HEK293T (cell line): ENCODE measurements at regions not wholly inside any gene's neighbourhood (a gene's known extent, or its start where the extent isn't known, plus 50 kb on each side); places are given as distances from the start of the nearest gene placed in this dataset.
"Not testable (repeated sequence)": the region's sequence is repeated elsewhere in the genome, so short reads cannot be mapped to it uniquely, and the experiment has no call there.

Experiments
- CTCF ChIA-PET: fragments of 350-600 bp; formaldehyde crosslinking; extraction: SDS; loops from one replicate; lab custom pipeline; 2021; ENCODE audit warnings: antibody characterized with exemption, inconsistent platforms; lab: Yijun Ruan, JAX
- POLR2A ChIA-PET: fragments of 350-600 bp; formaldehyde crosslinking; extraction: SDS; loops from one replicate; lab custom pipeline; 2020; ENCODE audit warnings: antibody characterized with exemption, inconsistent platforms; lab: Yijun Ruan, JAX
- DNase-seq: peaks from one replicate; pipeline ENCODE4 v3.0.0; 2012; ENCODE audit warnings: mixed read lengths; ENCODE audit errors: extremely low spot score
- ARNT ChIP-seq: fragments of 450-650 bp; IDR thresholded peaks from 2 replicates; pipeline ENCODE4 v1.6.1; 2017; ENCODE audit warnings: mild to moderate bottlenecking
- BHLHE40 ChIP-seq: fragments of 450-650 bp; IDR thresholded peaks from 2 replicates; pipeline ENCODE4 v1.6.1; 2016; ENCODE audit warnings: mild to moderate bottlenecking, moderate library complexity, borderline replicate concordance
- CTBP1 ChIP-seq: fragments of 450-650 bp; IDR thresholded peaks from 2 replicates; pipeline ENCODE4 v1.6.1; 2016; ENCODE audit warnings: borderline replicate concordance
- ELF4 ChIP-seq: fragments of 450-650 bp; IDR thresholded peaks from 2 replicates; pipeline ENCODE4 v1.6.1; 2017; ENCODE audit warnings: antibody characterized with exemption
- FOXA1 ChIP-seq: fragments of 450-650 bp; IDR thresholded peaks from 2 replicates; pipeline ENCODE4 v1.6.1; 2016; ENCODE audit warnings: mild to moderate bottlenecking
- FOXK2 ChIP-seq: fragments of 450-650 bp; IDR thresholded peaks from 2 replicates; pipeline ENCODE4 v1.6.1; 2016; ENCODE audit warnings: mild to moderate bottlenecking
- FOXM1 ChIP-seq: fragments of 450-650 bp; IDR thresholded peaks from 2 replicates; pipeline ENCODE4 v1.6.1; 2017; ENCODE audit warnings: mild to moderate bottlenecking, borderline replicate concordance
- HDGF ChIP-seq: fragments of 450-650 bp; IDR thresholded peaks from 2 replicates; pipeline ENCODE4 v1.6.1; 2017; ENCODE audit warnings: antibody characterized with exemption, borderline replicate concordance
- L3MBTL2 ChIP-seq: fragments of 450-650 bp; conservative IDR thresholded peaks from 2 replicates; pipeline ENCODE4 v1.6.1; 2016; ENCODE audit warnings: mild to moderate bottlenecking
- LEF1 ChIP-seq: fragments of 450-650 bp; IDR thresholded peaks from 2 replicates; pipeline ENCODE4 v1.6.1; 2017; ENCODE audit warnings: mild to moderate bottlenecking, borderline replicate concordance
- NFRKB ChIP-seq: fragments of 450-650 bp; IDR thresholded peaks from 2 replicates; pipeline ENCODE4 v1.6.1; 2016; ENCODE audit warnings: mild to moderate bottlenecking, moderate library complexity
- SP1 ChIP-seq: fragments of 450-650 bp; IDR thresholded peaks from 2 replicates; pipeline ENCODE4 v1.6.1; 2017
- SUZ12 ChIP-seq: fragments of 450-650 bp; IDR thresholded peaks from 2 replicates; pipeline ENCODE4 v1.6.1; 2016; ENCODE audit warnings: mild to moderate bottlenecking
- TARDBP ChIP-seq: fragments of 450-650 bp; IDR thresholded peaks from 2 replicates; pipeline ENCODE4 v1.6.1; 2016
- ZNF384 ChIP-seq: fragments of 450-650 bp; IDR thresholded peaks from 2 replicates; pipeline ENCODE4 v1.6.1; 2016
- TF ChIP-seq, protein P1 (sequence below): fragments of 450-650 bp; IDR thresholded peaks from 2 replicates; pipeline ENCODE4 v1.6.1; 2016

DNA sequence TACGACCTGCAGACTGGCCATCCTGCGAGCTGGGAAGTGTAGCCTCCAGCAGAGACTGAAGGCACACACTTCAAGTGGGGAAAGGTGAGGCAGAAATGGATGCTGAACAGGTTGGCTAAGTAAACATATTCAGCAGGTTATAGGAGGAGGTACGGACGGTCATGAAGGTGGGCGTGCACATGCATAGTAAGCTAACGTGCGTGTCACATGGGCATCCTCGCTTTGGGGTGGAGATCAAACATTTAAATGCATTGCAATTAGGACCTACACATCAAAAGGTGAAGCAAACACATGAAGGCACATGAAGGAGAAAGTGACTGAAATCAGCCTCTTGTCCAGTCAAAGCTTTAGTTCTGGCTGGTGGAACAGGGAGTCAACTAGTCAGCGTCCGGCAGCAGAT is 305.6 kb upstream of the EXOC2 start:
- TF ChIP-seq CTBP1 (no peak), FOXK2 (no peak), BHLHE40 (no peak), TARDBP (no peak), ZNF384 (no peak), ELF4 (no peak), FOXM1 (no peak), SP1 (no peak), NFRKB (no peak), L3MBTL2 (no peak)
- ChIA-PET POLR2A (no interaction called here), CTCF (no interaction called here)
- no peak for DNase-seq

DNA sequence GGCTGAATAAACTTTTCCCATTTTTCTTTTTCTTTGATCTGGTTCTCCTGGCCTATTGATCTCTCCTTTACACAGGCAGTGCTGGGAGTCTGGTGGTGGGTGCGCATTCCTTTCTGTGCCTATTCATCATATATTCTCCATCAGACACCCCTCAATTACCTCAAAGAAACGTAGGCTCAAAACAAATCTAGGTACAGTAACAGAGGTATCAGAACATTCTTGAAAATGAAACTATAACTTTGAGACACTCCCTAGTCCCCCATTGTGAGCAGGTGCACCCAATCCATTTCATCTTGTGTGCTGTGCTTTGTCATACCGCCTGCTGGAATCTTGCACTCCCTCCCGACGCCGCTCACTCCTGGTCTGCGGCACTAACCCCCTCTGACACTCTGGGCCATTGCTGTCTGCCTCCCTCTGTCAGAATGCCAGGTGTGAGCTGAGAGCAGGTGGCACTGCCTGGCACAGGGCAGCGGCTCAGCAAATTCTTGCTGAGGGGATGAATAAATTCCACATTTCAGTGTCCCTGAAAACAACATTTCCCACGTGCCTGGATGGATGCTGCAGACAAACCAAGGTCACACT is 303.4 kb upstream of the EXOC2 start:
- CTCF ChIA-PET: no interaction called here
- TF ChIP-seq, protein P1, sequence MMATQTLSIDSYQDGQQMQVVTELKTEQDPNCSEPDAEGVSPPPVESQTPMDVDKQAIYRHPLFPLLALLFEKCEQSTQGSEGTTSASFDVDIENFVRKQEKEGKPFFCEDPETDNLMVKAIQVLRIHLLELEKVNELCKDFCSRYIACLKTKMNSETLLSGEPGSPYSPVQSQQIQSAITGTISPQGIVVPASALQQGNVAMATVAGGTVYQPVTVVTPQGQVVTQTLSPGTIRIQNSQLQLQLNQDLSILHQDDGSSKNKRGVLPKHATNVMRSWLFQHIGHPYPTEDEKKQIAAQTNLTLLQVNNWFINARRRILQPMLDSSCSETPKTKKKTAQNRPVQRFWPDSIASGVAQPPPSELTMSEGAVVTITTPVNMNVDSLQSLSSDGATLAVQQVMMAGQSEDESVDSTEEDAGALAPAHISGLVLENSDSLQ: no peak
- TF ChIP-seq CTBP1 (no peak), HDGF (no peak), ELF4 (no peak), FOXA1 (no peak), L3MBTL2 (no peak), SUZ12 (no peak), BHLHE40 (no peak)
- no peak for DNase-seq
- POLR2A ChIA-PET: no interaction called here

DNA sequence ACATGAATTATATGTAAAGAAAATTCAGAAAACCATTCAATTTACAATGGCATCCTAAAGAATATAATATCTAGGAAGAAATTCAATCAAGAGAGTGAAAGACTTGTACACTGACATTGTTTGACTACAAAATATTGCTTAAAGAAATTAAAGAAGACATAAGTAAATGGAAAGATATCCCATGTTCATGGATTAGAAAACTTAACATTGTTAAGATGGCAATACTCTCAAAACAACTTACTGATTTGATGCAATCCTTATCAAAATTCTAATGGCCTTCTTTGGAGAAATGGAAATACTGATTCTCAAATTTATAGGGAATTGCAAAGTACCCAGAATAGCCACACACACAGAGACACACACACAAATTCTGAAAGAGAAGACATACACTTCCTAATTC is 298.3 kb upstream of the EXOC2 start:
- POLR2A ChIA-PET: no interaction called here
- no peak for TF ChIP-seq ELF4
- TF ChIP-seq SUZ12: no peak
- TF ChIP-seq ARNT: no peak
- TF ChIP-seq BHLHE40: no peak
- CTCF ChIA-PET: no interaction called here
- no peak for DNase-seq

DNA sequence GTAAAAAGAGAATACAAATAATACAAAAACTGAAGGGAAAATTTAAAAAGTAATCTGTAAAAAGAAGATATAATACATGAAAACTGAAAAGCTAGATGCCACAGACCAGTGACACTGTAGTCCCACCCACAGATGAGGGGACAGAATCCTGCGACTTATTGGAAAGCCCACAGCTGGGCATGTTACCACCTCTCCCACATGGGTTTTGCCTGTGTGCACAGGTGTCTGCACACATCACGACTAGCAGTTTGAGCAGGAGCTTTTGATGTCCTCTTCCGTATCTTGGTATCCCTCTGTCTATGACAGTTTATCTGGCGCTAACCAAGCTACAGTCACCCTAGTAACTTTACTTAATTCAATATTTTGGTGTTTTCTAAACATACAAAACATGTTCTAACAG is 291.1 kb upstream of the EXOC2 start:
- TF ChIP-seq L3MBTL2 (no peak), NFRKB (no peak), ARNT (no peak), BHLHE40 (no peak)
- POLR2A ChIA-PET: interaction anchor here (0.7 kb wide), 1 partner anchor 76 kb away, joined by 3 read pairs; no protein-coding TSS in a partner anchor
- CTCF ChIA-PET: no interaction called here
- DNase-seq: no peak

DNA sequence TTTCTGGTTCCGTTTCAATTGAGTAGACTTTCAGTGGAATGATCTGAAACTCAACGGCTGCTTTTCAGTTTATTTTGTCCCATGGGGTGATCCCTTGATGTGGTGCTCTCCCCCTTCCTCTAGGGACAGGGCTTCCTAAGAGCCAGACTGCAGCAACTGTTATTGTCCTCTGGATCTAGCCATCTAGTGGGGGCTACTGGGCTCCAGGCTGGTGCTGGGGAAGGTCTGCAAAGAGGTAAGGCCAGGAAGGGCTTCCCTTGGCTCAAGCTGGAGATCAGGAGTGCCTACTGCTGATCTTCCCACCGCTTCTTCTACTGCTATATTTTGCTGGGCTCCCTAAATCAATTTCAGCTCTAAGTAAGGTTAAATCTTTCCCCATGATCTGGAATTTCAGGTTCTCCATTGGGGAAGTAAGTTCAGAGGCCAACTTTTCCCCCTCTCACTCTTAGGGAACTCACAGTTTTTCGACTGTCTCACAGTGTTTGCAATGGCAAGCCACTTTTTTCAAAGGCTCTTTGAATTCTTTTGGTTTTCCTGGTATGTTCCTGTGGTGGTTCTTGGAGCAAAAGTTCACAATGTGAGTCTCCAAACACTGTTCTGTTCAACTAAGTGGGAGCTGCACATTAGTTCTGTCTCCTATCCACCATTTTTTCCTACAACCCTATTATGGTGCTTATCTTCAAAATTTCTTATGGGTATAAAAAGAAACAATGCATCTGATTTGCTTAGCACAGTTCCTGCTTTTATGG is 286.2 kb upstream of the EXOC2 start:
- TF ChIP-seq NFRKB: no peak
- TF ChIP-seq LEF1: no peak
- TF ChIP-seq SP1: no peak
- no peak for TF ChIP-seq ELF4
- TF ChIP-seq HDGF: no peak
- no peak for TF ChIP-seq CTBP1
- TF ChIP-seq FOXA1: no peak
- no peak for TF ChIP-seq FOXM1
- no peak for TF ChIP-seq L3MBTL2
- TF ChIP-seq BHLHE40: no peak
- TF ChIP-seq FOXK2: no peak
- no peak for TF ChIP-seq TARDBP
- TF ChIP-seq ZNF384: no peak
- no peak for TF ChIP-seq SUZ12
- TF ChIP-seq, protein P1: no peak
- ChIA-PET POLR2A (no interaction called here), CTCF (no interaction called here)
- no peak for DNase-seq

DNA sequence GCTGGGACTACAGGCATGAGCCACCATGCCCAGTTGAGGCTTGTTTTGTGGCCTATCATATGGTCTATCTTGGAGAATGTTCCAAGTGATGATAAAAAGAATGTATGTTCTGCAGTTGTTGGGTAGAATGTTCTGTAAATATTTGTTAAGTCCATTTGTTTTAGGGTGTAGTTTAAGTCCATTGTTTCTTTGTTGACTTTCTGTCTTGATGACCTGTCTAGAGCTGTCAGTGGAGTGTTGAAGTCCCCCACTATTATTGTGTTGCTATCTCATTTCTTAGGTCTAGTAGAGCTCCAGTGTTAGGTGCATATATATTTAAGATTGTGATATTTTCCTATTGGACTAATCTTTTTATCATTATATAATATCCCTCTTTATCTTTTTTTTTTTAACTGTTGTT is 284.3 kb upstream of the EXOC2 start:
- CTCF ChIA-PET, DNase-seq, POLR2A ChIA-PET: not testable (repeated sequence)

DNA sequence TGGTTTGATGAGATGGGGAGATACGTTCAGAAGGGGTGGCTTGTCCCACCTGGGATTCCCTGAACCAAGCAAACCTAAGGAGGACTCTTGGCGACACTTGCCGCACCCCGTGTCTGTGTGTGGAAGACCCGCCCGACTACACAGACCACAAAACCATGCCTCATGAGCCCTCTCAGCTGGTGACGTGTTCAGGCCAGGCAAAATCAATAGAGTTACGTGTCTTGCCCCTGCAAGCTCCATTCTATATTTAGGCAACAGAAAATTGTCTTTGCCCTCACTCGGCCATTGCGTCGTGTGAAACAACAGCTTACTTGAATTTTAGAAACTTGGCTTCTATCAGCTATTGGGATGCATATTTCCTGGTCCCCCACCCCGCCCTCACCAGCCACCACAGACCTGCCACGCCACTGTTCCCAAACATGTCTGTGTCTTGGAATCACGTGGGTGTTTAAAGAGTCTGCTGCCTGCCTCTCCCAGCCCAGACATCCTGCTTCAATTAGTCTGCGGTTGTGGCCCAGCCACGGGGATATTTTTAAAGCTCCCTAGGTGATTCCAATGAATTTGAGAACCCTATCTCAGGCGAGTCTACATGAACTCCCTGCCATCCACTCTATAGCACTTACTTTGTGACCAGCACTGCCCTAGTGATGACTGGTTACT is 279.2 kb upstream of the EXOC2 start:
- POLR2A ChIA-PET: no interaction called here

More for the DNA sequence above, 279.2 kb upstream of the EXOC2 start:
- CTCF ChIA-PET: no interaction called here
- no peak for TF ChIP-seq LEF1
- DNase-seq: no peak
